Prostate gland (tissue), 2 donors: ENCODE measurements at regions not wholly inside any gene's neighbourhood (a gene's known extent, or its start where the extent isn't known, plus 50 kb on each side); places are given as distances from the start of the nearest gene placed in this dataset.
A peak's percentile ranks its signal among the peaks of the same experiment; 100 is the strongest.

Experiments used
- DNase-seq: peaks from one replicate; pipeline ENCODE4 v3.0.0-alpha.2; 2019; ENCODE audit warnings: low spot score
- H3K27ac ChIP-seq, 2 donors: fragments of 200-600 bp; sonication (generic); 2 replicates each; pipeline ENCODE4 v1.5.1; 2017 to 2019
- H3K27me3 ChIP-seq: fragments of 200-600 bp; sonication (generic); replicated peaks from 2 replicates; pipeline ENCODE4 v1.5.1; 2019; ENCODE audit not compliant: insufficient read depth
- H3K36me3 ChIP-seq, 2 donors: fragments of 200-600 bp; sonication (generic); 1 replicate in 1 of 2; 2 replicates in 1 of 2; pipeline versions ENCODE4 v1.5.1 to v1.8.1; 2017 to 2019
- H3K4me1 ChIP-seq: fragments of 200-600 bp; sonication (generic); replicated peaks from 2 replicates; pipeline ENCODE4 v1.5.1; 2019
- H3K4me3 ChIP-seq, 2 donors: fragments of 200-600 bp; sonication (generic); 2 replicates each; pipeline ENCODE4 v1.5.1; 2017 to 2019
- H3K9me3 ChIP-seq: fragments of 200-600 bp; sonication (generic); 2 replicates; pipeline ENCODE4 v1.5.1; 2017
- POLR2A ChIP-seq: fragments of 450-650 bp; IDR thresholded peaks from one replicate; pipeline ENCODE4 v1.6.1; 2016; ENCODE audit warnings: antibody characterized with exemption, mild to moderate bottlenecking
- POLR2AphosphoS5 ChIP-seq: sonication (generic); formaldehyde crosslinking; IDR thresholded peaks from one replicate; pipeline ENCODE4 v1.6.1; 2017; ENCODE audit warnings: antibody characterized with exemption
- WGBS: methylation state at CpG from one replicate; pipeline ENCODE4 v1.1.5; 2018; 5-methylcytosine and 5-hydroxymethylcytosine counted together
- intact Hi-C: fragments of 100-400 bp; cut with DNase I; formaldehyde crosslinking; loops from one replicate; pipeline ENCODE4 v1.14.2; 2022
- TF ChIP-seq, protein P1 (sequence below), 4 experiments: fragments of 200-600 bp in 2 of 4; fragments of 450-650 bp in 2 of 4; sonication (generic) in 2 of 4; IDR thresholded peaks; 1 replicate in 3 of 4; 2 replicates in 1 of 4; pipeline ENCODE4 v1.5.1; 2016 to 2019; ENCODE audit warnings: antibody characterized with exemption in 4 of 4, mild to moderate bottlenecking in 2 of 4, moderate library complexity in 2 of 4

DNA sequence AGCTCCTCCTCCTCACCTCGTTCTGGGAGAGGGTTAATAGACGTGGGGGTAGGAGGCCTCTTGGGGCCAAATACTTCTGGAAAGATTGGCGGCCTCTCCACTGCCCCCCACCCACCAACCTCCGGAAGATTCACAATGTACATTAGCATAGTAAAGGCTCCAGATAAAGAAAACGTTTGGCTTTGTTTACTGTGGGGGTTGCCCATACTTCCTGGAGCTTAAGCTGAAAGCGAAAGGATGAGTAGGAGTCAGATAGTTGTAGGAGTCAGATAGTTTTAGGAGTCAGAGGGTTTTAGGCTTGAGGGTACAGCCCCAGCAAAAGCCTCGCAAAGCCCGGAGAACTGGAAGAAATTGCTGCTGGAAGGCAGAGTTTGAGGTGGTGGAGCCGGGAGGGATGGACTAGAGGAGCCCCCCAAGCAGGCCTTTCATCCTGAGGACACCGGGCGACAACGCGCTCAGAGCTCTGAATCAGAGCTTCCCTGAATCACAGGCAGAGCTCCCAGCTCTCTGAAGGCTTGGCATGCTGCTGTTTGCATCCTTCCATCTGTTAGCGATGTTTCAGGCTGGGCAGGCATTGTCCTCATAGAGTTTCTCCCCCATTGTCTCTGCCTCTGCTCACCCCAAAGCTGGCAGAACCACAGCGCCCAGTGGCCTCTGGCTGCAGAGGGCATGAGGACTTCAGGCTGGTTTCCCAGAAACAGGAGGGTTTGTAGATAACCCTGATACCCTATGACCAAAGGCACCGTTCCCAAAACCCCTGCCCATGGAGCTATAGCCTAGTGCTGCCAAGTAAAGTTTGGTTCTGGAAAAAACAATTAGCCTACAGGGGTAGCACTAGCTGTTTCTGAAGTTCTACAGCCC, 280.7 kb downstream of the BCOR start:
- Histone ChIP-seq H3K27me3 (no peaks in the 10 kb centered on the region), H3K27ac (no peak overlapping the region), H3K36me3 (no peaks in the 10 kb centered on the region), H3K9me3 (no peaks in the 10 kb centered on the region), H3K4me3 (no peak overlapping the region), H3K4me1 (no peaks in the 10 kb centered on the region)
- intact Hi-C loops, result loop anchor here (10.0 kb wide), 4 partner anchors 62 to 448 kb away; no protein-coding TSS in a partner anchor
- WGBS, result 38% methylated on average over 16 of the region's 16 CpGs
- TF ChIP-seq, protein P1, sequence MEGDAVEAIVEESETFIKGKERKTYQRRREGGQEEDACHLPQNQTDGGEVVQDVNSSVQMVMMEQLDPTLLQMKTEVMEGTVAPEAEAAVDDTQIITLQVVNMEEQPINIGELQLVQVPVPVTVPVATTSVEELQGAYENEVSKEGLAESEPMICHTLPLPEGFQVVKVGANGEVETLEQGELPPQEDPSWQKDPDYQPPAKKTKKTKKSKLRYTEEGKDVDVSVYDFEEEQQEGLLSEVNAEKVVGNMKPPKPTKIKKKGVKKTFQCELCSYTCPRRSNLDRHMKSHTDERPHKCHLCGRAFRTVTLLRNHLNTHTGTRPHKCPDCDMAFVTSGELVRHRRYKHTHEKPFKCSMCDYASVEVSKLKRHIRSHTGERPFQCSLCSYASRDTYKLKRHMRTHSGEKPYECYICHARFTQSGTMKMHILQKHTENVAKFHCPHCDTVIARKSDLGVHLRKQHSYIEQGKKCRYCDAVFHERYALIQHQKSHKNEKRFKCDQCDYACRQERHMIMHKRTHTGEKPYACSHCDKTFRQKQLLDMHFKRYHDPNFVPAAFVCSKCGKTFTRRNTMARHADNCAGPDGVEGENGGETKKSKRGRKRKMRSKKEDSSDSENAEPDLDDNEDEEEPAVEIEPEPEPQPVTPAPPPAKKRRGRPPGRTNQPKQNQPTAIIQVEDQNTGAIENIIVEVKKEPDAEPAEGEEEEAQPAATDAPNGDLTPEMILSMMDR (IDR thresholded peaks at IDR 0.05), result no peak
- TF ChIP-seq POLR2AphosphoS5, result peak; percentile 32
- no peak for DNase-seq

DNA sequence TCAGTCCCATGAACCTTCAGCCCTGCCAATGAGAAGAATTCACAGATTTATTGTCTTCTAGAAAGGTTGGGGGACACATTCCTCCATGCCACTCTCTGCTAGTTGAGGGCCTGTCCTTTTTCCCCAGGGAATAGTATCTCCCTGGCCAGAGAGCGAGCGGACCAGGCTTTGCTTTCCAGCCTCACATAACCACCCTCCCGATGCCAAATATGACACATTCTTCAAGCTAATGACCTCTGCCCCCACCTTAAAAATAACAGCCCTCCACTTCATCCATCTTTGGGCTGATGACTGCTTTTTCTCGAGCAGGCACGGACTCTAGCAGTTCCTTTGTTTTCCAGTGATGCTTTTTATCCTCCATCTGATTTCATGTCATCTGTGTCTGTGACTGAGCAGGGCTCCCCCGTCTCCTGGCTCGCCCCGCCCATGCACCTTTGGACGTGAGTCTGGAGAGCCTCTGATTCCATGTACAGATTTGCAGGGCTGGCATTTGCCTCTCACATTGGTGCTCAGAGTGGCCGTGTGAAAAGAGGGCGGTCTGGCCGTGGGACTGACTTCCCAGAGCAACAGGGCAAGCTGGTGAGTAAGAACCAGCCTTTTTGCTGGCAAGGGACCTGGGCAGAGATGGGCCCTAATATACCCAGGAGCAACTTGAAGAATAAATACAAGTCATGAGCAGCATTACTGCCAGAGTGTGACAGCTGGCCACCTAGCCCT, 279.8 kb downstream of the BCOR start:
- WGBS, result 83% methylated on average over 11 of the region's 12 CpGs
- no peaks in the 10 kb centered on the region for H3K4me1 ChIP-seq
- no peak overlapping the region for H3K4me3 ChIP-seq
- H3K36me3 ChIP-seq, result no peaks in the 10 kb centered on the region
- H3K27ac ChIP-seq, result no peak overlapping the region
- H3K27me3 ChIP-seq, result no peaks in the 10 kb centered on the region
- DNase-seq, result no peak
- intact Hi-C loops, result loop anchor here (10.0 kb wide), 4 partner anchors 63 to 447 kb away; no protein-coding TSS in a partner anchor
- H3K9me3 ChIP-seq, result no peaks in the 10 kb centered on the region
- no peak for TF ChIP-seq POLR2AphosphoS5
- no peak for TF ChIP-seq POLR2A
- TF ChIP-seq, protein P1 (IDR thresholded peaks at IDR 0.05), result no peak

DNA sequence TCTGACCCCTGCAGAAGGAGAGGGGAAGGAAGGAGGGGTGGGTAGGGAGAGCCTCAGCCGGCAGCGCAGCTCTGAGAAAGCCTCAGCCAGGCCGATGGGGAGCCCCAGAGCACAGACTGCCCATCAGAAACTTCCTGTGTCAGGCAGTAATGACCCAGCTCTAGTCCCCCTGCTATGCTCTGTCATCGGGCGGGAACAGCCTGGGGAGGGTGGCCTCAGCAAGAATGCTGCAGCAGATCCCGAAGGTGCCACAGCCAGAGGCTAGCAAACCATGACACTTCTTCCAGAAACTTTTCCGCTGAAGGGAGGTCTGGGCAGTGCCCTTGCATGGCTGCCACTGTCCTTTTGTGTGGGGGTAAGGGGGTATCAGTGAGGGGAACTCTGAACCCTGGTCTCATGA, 279.0 kb downstream of the BCOR start:
- H3K4me3 ChIP-seq, result no peak overlapping the region
- no peaks in the 10 kb centered on the region for H3K36me3 ChIP-seq
- H3K27me3 ChIP-seq, result no peaks in the 10 kb centered on the region
- TF ChIP-seq POLR2AphosphoS5 (no peak), POLR2A (no peak)
- TF ChIP-seq, protein P1 (IDR thresholded peaks at IDR 0.05), result no peak
- intact Hi-C loops, result loop anchor here (10.0 kb wide), 4 partner anchors 64 to 446 kb away; no protein-coding TSS in a partner anchor
- H3K27ac ChIP-seq, result no peak overlapping the region
- WGBS, result 93% methylated on average over 6 of the region's 7 CpGs
- no peaks in the 10 kb centered on the region for H3K9me3 ChIP-seq
- no peak for DNase-seq
- no peaks in the 10 kb centered on the region for H3K4me1 ChIP-seq

DNA sequence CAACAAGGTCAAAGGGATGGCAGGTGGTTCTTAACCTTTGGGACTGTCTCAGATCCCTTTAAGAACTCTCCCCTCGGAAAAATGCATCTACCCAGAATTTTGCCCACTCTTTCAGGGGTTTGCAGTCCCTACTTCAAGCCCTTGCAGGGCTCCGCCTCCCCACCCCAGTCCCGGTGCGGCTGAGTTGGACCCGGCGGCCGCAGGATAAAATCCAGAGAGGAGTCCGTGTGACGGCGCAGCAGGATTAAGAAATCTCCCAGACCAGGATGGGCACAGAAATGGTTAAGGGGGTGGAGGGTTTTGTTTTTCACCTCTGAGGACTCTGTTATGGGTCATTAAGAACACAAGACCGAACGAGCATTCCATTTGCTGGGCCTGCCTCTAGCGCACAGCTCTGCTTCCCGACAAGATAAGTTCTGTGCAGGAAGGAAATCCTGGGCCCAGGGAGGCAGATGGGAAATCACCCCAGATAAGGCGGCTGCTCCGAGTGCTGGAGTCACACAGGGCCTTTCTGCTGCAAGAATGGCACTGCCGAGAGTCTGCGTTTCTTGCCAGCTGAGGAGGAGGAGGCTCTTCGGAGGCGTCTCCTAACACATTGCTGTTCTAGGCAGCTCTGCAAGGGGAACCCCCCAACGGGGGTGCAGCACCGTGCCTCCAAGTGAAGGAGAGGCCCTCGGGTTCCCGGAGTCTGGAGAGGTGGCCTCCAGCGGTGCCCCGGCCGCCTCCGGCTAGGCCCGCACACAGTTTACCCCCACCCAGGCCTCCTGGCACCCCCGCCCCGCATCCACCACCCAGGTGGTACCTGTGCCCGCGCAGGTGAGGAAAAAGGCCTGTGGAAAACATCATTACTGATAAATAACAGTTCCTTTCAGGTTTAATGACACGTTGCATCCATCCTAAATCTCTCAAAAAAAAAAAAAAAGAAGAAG, 277.6 kb downstream of the BCOR start:
- Histone ChIP-seq H3K27me3 (no peaks in the 10 kb centered on the region), H3K4me3 (no peak overlapping the region), H3K4me1 (no peaks in the 10 kb centered on the region), H3K9me3 (no peaks in the 10 kb centered on the region), H3K36me3 (no peaks in the 10 kb centered on the region), H3K27ac (no peak overlapping the region)
- DNase-seq, result no peak
- intact Hi-C loops, result loop anchor here (10.0 kb wide), 4 partner anchors 65 to 445 kb away; no protein-coding TSS in a partner anchor
- no peak for TF ChIP-seq POLR2AphosphoS5
- TF ChIP-seq POLR2A, result no peak
- TF ChIP-seq, protein P1 (IDR thresholded peaks at IDR 0.05), result no peak
- WGBS, result 46% methylated on average over 26 of the region's 34 CpGs
